ENCODE measurements at regions not wholly inside any gene's neighbourhood (a gene's known extent, or its start where the extent isn't known, plus 50 kb on each side); places are given as distances from the start of the nearest gene placed in this dataset.

GRCh38 chr2:184498936-184499335 is 99.4 kb upstream of the ZNF804A start:
- no peak for DNase-seq

DNA sequence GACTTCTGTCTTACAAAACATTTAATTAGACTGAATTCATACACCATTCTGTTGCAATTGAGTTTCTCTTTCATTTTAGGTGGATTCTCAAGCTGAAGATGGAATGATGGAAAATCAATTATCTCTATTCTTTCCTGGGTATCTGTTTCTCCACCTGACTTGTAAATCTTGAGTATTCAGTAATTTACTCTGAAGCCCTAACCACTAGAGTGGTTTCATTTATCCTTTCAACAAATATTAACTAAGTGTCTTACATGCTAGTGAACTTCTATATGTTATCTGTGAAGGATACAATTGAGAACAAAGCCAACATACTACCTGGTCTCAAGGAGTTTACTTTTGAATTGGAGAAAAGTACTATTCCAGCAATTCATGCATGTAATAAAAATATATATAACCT is 94.1 kb upstream of the ZNF804A start:
- DNase-seq: no peak

GRCh38 chr2:184507254-184507653 is 91.1 kb upstream of the ZNF804A start:
- no peak for DNase-seq

- no peak for DNase-seq
These were observed 80.9 kb upstream of the ZNF804A start for GRCh38 chr2:184517402-184517801.

- no peak for DNase-seq
These were observed 77.9 kb upstream of the ZNF804A start for GRCh38 chr2:184520441-184520840.

DNA sequence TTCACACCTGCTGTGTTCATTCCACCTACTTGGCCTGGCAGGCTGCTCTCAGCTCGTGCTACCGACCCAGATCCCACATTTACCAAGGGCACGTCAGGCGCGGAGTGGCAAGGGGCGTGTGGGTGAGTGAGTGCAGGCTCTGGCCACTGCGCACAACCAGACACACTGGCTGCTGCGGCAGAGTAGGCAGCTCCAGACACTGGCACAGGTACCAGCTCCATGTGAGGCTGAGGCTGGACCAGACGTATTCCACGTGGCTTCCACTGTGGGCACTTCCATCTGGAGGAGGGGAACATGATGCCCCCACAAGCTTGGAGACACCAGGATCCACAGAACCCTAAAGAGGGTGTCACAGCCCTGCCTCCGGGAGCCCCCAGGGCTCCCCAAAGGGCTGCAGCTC is 74.6 kb upstream of the ZNF804A start:
- DNase-seq: no peak

DNA sequence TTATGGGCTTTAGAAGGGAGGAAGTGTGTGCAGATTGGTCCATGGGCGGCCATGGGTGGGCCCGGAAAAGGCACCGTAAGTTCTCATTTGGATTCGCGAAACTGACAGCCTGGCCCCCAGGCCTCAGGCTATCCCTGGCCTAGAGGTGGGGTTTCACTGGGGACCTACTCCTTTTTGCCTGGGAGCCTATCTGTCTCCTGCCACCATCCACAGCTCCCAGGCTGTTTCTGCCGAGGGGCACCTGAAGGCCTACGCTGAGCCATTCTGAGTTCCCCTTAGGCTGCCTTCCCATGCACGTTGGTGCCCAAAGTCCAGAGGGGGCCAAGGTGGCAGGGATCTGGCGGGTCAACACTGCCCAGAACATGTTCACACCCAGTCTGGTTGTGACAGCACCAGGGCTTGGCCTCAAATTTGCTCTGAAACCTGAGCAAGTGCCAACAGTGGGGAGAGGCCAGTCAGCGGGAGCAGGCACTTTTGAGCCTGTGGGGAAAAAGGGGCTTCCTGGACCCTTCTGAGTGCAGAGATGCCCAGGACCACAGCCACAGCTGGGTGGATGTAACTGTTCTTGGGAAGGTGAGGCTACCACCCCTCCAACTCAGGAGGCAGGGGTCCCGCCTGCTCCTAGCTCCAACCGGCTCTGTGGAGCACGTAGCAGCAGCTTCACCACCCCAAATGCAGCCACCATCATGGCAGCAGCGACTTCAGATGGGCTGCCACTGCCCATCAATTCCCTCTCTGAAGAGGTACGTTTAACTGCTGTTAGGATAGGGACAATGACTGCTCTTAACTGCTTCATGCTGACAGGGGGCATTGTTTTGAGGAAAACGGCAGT is 73.6 kb upstream of the ZNF804A start:
- no peak for DNase-seq

DNA sequence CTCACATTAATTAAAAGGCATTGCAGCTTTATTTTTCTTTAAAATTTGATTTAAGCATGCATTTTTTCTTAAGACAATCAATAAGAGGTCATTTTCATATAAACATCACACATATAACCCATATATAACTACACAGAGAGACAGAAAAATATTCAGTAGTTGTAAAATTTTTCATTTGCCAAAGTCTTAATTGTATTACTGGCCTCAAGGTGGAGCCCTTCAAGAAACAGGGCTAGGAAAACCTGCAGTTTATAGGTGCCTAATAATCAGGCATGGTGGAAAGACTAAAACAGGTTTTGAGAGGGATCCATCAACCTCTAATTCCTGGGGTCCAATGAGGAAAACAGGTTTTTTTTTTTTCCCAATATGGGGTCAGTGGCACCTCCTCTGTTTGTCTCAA is 71.3 kb upstream of the ZNF804A start:
- DNase-seq: no peak

DNA sequence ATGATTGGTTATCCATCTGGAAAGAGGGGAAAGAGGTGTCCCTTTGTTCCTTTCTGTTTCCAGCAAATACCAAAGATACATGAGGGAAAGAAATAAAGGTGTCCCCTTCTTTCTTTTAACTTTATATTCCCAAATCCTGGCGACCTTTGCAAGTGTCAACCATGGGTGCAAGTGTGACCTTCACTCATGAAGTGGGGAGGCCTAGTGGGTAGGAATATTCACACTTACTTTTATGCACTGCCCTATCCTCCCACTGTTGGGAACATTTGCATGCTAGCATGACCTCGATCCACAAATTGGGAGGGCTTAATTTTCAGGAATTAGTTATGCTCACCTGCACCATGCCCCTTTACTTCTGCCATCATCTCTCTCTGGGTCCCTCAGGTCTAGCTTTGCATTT is 70.2 kb upstream of the ZNF804A start:
- no peak for DNase-seq

GRCh38 chr2:184530239-184530638 is 68.1 kb upstream of the ZNF804A start:
- no peak for DNase-seq

GRCh38 chr2:184530959-184531358 is 67.4 kb upstream of the ZNF804A start:
- DNase-seq: no peak

GRCh38 chr2:184532551-184532950 is 65.8 kb upstream of the ZNF804A start:
- no peak for DNase-seq

DNA sequence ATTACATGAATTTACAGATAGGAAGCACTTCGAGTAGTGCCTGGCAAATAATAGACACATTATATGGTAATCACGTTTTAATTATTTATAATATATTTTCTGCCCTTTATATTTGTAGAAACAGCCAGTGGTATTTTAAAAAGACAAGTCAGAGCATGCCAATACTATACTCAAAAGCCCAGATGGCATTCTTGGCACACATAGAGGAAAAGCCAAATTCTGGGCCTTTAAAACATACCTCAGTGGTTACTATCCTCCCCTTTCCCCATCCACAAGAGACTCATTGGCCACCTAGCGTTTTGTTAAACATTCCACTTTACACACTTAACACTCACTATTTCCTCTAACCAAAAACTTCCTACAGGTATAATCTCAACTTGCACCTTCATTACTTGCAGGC is 63.3 kb upstream of the ZNF804A start:
- DNase-seq: peak in 1 of 2 experiments; percentile 4

DNA sequence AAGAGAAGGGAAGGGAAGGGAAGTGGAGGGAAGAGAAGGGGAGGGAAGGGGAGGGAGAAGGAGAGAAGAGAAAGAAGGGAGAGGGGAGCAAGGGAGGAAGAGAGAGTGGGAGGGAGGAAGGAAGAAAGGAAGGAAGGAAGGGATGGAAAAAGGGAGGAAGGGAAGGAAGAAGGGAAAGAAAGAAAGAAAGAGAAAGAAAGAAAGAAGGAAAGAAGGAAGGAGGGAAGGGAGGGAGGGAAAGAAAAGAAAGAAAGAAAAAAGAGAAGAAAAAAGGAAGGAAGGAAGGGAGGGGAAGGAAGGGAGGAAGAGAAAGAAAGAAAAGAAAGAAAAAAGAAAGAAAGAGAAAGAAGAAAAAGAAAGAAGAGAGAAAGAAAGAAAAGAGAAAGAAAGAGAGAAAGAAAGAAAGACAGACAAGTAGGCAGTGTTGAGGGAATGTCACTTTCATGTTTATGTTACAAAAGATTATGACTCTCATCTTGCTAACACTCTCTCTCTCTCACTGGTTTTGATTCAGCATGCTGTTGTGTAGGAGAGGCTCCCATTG is 58.0 kb upstream of the ZNF804A start:
- no peak for DNase-seq

DNA sequence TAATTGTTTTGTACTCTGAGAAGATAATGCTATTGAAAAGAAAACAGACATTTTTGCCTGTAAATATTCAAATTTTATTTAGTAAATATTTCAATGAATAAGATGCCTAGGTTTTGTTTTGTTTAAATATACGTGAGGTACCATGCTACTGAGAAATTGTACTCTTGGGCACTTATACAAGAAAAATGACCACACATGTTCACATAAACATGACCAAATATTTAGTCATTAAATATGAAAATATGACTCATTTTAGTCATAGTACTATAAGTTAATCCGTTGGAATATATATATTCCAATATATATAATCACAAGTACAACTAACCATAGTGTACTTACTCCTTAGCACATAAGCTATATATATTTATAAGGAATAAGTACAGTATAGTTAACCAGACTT is 56.7 kb upstream of the ZNF804A start:
- DNase-seq: no peak

- no peak for DNase-seq
These were observed 54.5 kb upstream of the ZNF804A start for GRCh38 chr2:184543832-184544231.
